NB4 (cell line): ENCODE measurements at regions not wholly inside any gene's neighbourhood (a gene's known extent, or its start where the extent isn't known, plus 50 kb on each side); places are given as distances from the start of the nearest gene placed in this dataset.

Source experiments
- DNase-seq: peaks from one replicate; pipeline ENCODE4 v3.0.0; 2010; ENCODE audit warnings: low read depth
- H3K4me3 ChIP-seq: one replicate; pipeline ENCODE4 v1.5.1; 2011; ENCODE audit warnings: mild to moderate bottlenecking, low read depth, low read length, moderate library complexity
- MYC ChIP-seq: IDR thresholded peaks from 2 replicates; pipeline ENCODE4 v1.6.1; 2011; ENCODE audit warnings: low read depth, low read length
- POLR2A ChIP-seq: IDR thresholded peaks from 2 replicates; pipeline ENCODE4 v1.6.1; 2011; ENCODE audit warnings: mild to moderate bottlenecking; ENCODE audit not compliant: insufficient read length; ENCODE audit errors: extremely low read depth
- TF ChIP-seq, protein P1 (sequence below): IDR thresholded peaks from 2 replicates; pipeline ENCODE4 v1.6.1; 2011; ENCODE audit warnings: low read depth, low read length
- TF ChIP-seq, protein P2 (sequence below): IDR thresholded peaks from one replicate; pipeline ENCODE4 v1.5.1; 2012; ENCODE audit warnings: low read depth, low read length

DNA sequence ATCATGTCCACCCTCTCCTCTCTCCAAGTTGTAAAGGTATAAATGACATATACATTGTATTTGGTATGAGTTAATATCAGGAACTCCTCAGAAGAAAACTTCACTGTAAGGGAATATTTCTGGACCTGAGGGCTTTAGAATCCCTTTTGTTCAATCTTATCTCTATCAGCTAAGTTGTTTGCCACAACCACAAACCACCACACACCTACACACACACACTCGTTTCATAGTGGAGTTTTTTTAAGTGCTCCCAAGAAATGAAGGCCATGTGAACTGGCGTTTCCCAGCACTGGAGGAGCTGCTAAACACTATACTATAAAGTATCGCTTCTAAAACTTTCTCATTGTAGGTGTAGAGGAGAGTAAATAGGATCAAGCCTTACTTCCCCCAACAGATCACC lies 64.8 kb upstream of the GHITM start:
- TF ChIP-seq, protein P1, sequence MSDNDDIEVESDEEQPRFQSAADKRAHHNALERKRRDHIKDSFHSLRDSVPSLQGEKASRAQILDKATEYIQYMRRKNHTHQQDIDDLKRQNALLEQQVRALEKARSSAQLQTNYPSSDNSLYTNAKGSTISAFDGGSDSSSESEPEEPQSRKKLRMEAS, result no peak
- TF ChIP-seq, protein P2, sequence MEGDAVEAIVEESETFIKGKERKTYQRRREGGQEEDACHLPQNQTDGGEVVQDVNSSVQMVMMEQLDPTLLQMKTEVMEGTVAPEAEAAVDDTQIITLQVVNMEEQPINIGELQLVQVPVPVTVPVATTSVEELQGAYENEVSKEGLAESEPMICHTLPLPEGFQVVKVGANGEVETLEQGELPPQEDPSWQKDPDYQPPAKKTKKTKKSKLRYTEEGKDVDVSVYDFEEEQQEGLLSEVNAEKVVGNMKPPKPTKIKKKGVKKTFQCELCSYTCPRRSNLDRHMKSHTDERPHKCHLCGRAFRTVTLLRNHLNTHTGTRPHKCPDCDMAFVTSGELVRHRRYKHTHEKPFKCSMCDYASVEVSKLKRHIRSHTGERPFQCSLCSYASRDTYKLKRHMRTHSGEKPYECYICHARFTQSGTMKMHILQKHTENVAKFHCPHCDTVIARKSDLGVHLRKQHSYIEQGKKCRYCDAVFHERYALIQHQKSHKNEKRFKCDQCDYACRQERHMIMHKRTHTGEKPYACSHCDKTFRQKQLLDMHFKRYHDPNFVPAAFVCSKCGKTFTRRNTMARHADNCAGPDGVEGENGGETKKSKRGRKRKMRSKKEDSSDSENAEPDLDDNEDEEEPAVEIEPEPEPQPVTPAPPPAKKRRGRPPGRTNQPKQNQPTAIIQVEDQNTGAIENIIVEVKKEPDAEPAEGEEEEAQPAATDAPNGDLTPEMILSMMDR, result no peak
- TF ChIP-seq MYC (no peak), POLR2A (no peak)
- H3K4me3 ChIP-seq, result no peak overlapping the region
- DNase-seq, result no peak

DNA sequence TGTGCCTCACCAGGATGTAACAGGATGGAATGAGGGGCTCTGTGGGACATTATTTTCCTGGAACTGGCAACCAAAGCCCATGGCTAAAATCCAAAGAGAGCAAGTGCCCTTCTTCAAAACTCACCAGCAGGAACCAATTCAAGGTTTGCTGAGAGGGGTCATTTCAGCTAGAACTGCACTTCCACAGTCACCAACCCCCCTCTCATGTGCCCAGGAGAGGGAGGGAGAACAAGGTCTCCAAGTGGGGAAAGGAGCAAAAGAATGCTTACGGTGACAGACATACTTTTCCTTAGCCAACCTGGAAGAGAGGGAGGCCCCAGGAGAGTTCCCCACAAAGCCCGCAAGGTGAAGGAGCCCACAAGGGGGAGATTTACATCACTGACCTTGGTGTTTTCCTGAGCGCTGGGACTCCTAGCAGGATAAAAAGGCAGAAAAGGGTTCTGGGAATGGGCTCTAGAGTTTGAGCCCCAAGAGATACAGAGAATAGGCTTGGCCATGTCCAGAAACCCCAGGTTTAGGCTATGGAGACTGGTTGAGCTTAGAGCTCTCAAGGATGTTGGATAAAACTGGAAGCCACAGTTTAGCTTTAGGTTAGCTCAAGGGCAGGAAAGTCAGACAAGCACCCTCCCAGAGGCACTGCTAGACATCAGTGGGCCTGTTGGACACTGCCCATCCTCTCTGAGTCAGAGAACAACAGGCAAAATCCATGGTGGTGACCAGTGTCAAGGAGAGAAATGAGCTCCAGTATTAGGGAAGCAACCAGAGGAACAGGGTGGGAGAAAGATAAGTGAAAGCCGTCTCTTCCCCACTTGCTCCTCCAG lies 63.9 kb upstream of the GHITM start:
- TF ChIP-seq, protein P2, result no peak
- TF ChIP-seq POLR2A (no peak), MYC (no peak)
- TF ChIP-seq, protein P1, result no peak
- DNase-seq, result no peak
- H3K4me3 ChIP-seq, result no peak overlapping the region

DNA sequence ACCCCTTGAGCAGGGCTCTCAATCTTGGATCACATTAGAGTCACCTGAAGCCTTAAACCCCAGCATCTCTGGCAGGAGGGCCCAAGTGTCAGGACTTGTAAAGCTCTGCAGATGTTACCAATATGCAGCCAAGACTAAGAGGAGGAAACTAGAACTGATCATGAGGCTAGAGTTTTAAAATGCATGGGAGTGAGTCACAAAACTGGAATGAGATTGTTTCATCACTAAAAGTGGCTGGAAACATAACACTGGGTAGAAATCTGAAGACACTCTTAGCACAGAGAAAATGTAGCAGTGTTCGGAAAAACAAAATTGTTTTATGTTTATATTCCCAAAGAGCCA lies 63.3 kb upstream of the GHITM start:
- no peak for DNase-seq
- H3K4me3 ChIP-seq, result no peak overlapping the region
- TF ChIP-seq MYC (no peak), POLR2A (no peak)
- TF ChIP-seq, protein P1, result no peak
- TF ChIP-seq, protein P2, result no peak

DNA sequence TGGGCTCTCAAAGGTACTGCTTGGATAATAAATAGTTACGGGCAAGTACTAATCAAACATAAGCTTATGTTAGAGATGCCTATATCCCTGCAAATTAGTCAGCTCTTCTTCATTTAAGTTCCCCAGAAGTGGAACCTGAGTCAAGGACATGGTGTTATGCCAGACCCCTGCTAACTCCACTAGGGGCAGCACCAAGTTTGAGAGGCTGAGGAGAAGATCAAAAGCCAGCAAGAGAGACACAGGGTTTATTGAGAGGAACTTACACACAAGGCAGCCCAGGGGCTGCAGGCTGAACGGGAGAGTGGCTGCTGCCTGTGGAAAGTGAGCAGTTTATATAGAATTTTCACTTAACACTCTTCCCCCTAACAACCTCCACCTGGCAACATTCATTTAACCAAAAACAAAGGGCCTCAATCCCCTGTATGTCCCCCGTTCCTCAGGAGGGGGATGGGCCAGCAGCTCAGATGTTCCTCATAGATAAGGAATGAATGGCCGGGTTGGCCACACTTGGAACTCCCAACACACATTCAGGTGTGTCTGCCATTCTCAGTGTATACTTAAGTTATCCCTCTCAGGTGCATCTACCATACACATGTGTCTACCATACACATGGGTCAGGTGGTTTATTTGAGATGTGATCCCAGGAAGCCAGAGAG lies 62.6 kb upstream of the GHITM start:
- no peak overlapping the region for H3K4me3 ChIP-seq
- peak; percentile 59 for DNase-seq
- no peak for TF ChIP-seq POLR2A
- TF ChIP-seq, protein P2, result peak; percentile 62

DNA sequence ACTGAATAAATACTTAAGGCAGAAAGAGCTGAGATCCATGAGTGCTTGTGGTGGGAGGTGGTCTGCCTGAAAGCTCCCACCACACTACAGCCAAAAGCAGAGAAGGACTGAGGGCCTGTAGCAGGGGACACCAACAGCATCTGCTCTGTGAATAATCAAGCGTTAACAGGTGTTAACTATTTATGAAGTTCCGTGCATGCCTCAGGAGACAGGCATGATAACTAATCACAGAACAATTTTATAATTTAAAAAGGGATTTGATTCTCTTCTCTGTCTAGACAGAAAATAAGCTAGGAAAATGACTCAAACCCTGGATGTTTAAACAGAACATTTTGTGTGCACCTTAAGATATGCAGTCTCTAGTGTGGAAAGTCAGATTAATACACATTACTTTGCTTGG lies 61.5 kb upstream of the GHITM start:
- TF ChIP-seq, protein P2, result no peak
- TF ChIP-seq POLR2A (no peak), MYC (no peak)
- TF ChIP-seq, protein P1, result no peak
- DNase-seq, result no peak

More for the DNA sequence above, 61.5 kb upstream of the GHITM start:
- no peak overlapping the region for H3K4me3 ChIP-seq
